ENCODE measurements at regions not wholly inside any gene's neighbourhood (a gene's known extent, or its start where the extent isn't known, plus 50 kb on each side); places are given as distances from the start of the nearest gene placed in this dataset.

DNA sequence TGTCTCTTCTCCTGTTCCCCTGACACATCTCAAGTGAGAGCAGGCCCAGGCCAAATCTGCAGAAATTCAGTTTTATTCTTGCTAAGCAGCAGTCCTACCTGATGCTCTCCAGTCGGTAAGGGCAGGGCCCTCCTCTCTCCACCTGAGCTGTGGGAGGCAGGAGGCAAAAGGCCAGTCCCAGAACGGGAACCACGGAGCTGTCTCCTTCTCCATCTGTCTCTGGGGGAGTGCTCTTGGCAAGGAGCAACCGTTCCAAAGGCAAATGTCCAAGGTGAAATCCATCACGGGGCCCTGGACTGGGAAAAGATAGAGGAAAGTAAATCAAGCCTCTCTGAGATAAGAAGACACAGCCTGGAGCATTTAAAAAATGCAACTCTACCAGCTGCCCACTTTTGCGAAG, 65.2 kb upstream of the CDON start:
- no peak for ATAC-seq

GRCh38 chr11:126127284-126127845, 64.7 kb upstream of the CDON start:
- ATAC-seq, result no peak

DNA sequence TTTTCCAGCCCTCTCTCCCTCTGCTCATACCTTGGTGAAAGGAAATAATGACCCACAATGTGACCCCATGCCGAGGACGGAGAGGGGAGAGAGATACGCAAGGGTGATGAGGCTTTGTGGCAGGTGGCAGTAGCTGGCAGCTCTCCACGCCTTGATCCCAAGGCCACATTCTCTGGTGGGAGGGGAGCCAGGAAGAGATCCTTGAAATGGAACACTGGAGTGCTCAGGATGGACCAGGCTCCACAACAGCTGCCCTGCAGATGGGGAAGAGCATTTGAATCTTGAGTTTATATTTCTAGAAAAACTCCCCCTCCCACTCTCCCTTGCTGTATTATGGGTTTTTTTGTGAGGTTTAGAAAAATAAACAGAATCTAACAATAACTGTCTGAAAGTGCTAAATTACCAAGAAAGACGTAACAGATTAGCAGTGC, 61.6 kb upstream of the CDON start:
- ATAC-seq, result no peak

GRCh38 chr11:126123686-126124085, 61.0 kb upstream of the CDON start:
- ATAC-seq, result no peak

DNA sequence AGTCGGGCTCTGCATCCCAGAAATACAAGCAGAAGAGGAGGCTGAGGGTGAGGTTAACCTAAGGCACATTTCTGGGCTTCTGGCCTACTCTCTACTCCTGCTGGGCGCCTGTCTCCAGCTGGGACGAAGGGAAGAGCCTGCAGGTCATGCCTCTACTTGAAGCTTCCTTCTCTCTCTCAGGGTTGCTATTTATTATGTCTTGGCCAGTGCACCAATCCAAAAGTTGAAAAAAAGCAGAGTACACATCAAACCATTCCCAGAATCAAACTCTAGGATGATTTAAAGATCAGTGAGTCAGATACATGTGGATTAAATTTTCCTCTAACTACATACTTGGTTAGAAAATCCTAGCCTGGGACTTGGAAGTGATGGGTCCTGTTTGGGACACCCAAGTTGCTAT, 60.2 kb upstream of the CDON start:
- peak; percentile 47 for ATAC-seq

DNA sequence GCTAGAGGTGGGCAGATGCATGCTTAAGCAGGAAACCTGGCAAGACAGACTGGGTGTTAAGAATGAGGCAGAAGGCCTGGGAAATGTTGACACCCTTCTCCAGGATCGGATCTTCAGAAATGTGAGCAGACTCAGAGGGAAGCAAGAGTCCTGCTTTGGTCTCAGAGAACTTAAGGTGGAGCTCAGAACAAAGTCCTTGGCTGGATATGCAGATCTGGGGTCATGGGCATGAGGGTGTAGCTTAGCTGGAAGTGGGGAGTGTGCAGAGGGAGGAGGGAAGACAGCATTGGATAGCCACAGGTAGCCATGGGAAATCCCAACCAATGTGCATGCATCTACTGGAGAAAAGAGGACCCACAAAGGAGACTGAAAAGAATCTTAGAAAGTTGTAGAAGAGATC, 58.6 kb upstream of the CDON start:
- no peak for ATAC-seq

DNA sequence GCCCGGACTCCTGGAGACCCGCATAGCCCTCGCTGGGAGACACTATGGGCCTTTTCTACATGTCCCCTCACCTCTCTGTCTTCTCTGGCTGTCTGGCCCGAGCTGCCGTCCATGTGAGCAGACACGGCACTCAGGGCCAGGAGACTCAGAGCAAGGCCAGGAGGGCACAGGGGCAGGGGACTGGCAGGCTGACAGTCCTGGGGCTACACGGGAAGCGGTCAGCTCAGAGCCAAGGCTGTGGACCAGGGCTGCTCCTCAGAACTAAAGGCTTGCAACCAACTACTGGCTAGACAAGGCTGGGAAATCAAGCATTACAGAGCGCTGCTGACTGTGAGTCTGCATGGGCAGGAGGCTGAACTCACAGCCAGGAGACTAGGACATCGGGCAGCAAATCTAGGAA, 56.1 kb upstream of the CDON start:
- no peak for ATAC-seq

DNA sequence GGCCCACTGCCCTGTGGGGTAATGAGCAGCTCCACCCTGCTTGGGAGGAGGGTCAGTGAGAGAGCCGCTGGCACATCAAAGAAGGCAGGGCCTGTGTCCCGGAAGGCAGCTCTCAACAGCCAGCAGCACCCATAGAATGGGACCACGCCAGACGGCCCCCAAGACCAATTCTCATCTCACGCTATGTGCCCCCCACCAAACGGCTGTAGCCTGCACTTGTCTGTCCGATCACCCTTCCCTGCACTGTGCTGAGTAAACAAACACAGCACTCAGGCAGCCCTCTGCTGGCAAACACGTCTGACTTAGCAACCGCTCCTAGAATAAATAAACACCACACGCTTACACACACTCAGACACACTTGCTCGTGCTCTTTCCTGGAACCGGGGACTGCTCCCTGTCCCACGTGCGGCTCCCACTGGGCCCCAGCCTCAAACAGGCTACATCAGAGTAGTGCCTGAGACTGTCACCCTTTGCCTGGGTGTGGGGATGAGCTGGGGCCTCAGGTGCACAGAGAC, 53.2 kb upstream of the CDON start:
- peak; percentile 70 for ATAC-seq

DNA sequence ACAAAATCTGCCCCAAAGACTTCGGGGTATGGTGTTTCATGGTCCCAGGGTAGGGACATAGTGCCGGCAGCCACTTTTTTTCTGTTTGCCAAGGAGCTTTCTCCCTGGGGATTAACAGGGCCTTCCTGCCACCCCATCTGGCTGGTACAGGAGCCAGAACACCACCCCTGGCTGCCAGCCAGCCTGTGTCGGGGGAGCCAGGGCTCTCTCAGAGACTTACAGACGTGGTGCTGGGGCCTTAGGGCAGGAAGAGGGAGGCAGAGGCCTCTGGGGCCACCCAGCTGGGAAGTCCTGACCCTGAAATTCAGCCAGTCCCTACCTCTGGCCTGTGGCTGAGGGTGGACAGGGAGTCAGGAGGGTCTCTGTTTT, 52.4 kb upstream of the CDON start:
- no peak for ATAC-seq

DNA sequence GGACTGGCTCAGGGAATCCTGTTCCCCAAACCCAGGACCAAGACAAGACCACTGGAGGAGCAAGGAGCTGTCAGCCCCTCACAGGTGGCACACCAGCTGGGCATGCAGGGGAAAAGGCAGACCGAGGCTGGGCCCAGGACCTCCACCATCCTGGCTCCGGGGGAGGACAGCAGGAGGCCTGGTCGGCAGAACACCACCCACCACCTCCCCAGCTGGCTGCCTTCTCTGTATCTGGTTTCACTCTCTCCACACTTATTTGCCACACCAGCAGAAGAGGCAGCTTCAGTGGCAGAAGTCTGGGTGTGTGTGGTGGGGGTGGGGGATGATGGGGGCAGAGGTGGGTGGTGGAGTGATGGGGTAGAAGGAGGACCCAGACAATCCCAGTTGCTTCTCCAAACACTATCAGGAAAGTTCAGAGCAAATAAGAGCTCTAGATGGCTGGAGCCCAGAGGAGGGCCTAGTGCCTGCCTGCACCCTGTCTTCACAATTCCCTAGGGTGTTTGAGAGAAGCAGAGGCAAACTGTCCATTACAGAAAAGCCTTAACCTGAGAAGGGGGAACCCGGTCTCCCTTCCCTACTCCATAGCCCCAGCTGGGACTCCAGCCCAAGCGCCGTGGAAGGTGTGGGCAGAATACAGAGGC, 51.9 kb upstream of the CDON start:
- no peak for ATAC-seq

DNA sequence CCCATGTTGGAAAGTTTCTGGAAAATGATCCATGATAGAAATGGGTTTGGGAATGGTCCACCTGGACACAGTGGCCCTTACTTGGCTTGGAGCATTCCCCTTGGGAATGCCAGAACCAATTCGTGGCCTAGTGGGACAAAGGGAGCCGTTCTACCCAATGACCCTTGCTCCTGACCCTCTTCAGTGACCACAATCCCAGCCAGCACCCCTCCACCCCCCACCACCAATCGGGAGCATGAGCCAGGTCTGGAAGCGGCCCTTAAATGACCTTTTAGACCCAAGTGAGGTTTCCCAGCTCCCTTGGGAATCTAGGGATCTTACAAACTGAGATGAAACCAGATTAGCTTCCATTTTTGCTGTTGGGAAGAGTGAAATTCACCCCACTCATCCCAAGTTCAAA, 51.3 kb upstream of the CDON start:
- ATAC-seq, result no peak

DNA sequence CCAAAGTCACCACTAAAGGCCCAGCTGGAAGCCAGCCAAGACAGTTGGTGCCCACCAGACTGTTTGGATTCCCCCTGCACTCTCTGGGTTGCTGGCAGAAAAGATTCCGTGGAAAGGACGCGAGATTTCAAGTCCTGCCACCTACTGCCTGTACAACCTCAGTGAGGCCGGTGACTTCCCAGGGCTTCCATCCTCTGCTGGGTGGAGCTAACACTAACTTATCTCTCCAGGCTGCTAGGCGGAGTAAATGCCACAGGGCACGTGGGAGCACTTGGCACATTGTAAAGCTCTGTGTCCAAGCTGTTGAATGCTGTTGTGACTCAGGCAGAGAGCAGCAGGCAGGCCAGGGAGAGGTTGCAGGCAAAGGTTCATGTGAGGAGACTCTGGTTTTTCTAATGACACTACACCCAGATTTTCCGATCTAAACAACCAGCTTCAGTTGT, 50.9 kb upstream of the CDON start:
- ATAC-seq, result peak; percentile 96

DNA sequence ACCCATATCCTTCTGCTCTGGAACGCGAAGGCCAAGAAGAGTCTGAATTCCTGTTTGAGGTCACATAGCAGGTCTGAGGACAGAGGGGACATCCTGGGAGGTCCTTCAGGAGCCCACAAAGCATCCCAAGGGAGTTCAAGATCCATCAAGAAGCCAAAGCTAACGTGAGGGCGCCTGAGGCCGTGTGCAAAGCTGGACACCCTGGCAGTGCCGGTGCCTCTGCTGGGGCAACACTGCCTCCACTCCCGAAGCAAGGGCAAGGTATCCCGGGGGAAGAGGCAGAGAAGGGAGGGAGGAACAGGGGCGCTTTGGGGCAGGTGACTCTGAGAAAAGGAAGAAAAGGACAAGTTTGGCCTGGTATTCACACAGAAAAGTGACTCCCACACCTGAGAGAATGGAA, 50.3 kb upstream of the CDON start:
- ATAC-seq, result no peak

- ATAC-seq, result no peak
Observed at GRCh38 chr11:126112547-126112946, 49.9 kb upstream of the CDON start.
